Endothelial cell of umbilical vein (primary cell): ENCODE measurements at regions not wholly inside any gene's neighbourhood (a gene's known extent, or its start where the extent isn't known, plus 50 kb on each side); places are given as distances from the start of the nearest gene placed in this dataset.

ENCODE experiments used
- CTCF ChIP-seq, 2 donors: IDR thresholded peaks; 1 replicate in 1 of 2; 2 replicates in 1 of 2; pipeline ENCODE4 v1.5.1; 2011; ENCODE audit warnings: low read length in 2 of 2, mild to moderate bottlenecking in 2 of 2, moderate library complexity in 2 of 2, control low read depth in 1 of 2, inconsistent platforms in 1 of 2, low read depth in 1 of 2; ENCODE audit not compliant: insufficient read depth in 1 of 2; ENCODE audit errors: extremely low read depth in 1 of 2
- EZH2 ChIP-seq: IDR thresholded peaks from 2 replicates; pipeline ENCODE4 v1.6.1; 2012; ENCODE audit warnings: borderline replicate concordance, low read depth, mild to moderate bottlenecking, moderate library complexity, low read length, inconsistent platforms; ENCODE audit not compliant: severe bottlenecking
- JUN ChIP-seq: IDR thresholded peaks from 2 replicates; pipeline ENCODE4 v1.6.1; 2011; ENCODE audit warnings: borderline replicate concordance, low read depth; ENCODE audit not compliant: insufficient read length, insufficient read depth
- MAX ChIP-seq: IDR thresholded peaks from 2 replicates; pipeline ENCODE4 v1.6.1; 2011; ENCODE audit not compliant: insufficient read depth, insufficient read length
- MYC ChIP-seq: IDR thresholded peaks from one replicate; pipeline ENCODE4 v1.6.1; 2011; ENCODE audit warnings: mild to moderate bottlenecking, low read depth, low read length
- POLR2A ChIP-seq: IDR thresholded peaks from 2 replicates; pipeline ENCODE4 v1.6.1; 2012; ENCODE audit warnings: low read depth, mild to moderate bottlenecking, control low read depth, low read length
- POLR2AphosphoS5 ChIP-seq: IDR thresholded peaks from 2 replicates; pipeline ENCODE4 v1.6.1; 2012; ENCODE audit warnings: low read depth, mild to moderate bottlenecking, control low read depth, low read length, moderate library complexity; ENCODE audit not compliant: insufficient read depth

DNA sequence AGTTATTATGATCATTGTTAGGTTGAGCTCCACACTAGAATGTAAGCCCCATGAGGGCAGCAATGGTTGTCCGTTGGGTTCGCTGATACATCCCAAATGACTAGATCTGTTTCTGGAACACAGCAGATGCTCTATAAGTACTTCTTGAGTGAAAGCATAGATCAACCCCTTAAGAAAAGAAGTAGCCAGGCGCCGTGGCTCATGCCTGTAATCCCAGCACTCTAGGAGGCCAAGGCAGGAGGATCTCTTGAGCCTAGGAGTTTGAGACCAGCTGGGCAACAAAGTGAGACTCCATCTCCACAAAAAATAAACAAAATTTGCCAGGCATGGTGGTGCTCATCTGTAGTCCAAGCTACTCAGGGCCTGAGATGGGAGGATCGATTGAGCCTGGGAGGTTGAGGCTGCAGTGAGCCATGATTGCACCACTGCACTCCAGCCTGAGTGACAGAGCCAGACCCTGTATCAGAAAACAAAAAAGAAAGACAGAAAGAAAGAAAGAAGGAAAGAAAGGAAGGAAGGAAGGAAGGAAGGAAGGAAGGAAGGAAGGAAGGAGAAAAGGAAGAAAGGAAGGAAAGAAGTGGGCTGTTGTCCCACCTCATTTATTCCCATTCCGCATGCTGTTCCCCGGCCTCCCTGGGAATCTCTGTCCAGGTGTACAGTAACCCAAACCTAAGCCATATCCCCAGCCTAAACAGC, 54.4 kb upstream of the RPL38 start:
- no peak for TF ChIP-seq CTCF (IDR thresholded peaks at IDR 0.05; ENCODE audit: extremely low read depth in 1 of 2, insufficient read depth in 1 of 2, low read depth in 1 of 2, low read length in 2 of 2)
- no peak for TF ChIP-seq POLR2A
- no peak for TF ChIP-seq EZH2
- no peak for TF ChIP-seq POLR2AphosphoS5
- no peak for TF ChIP-seq JUN
- no peak for TF ChIP-seq MAX
- TF ChIP-seq MYC: no peak
